Suprapubic skin (tissue), 4 donors: ENCODE measurements at regions not wholly inside any gene's neighbourhood (a gene's known extent, or its start where the extent isn't known, plus 50 kb on each side); places are given as distances from the start of the nearest gene placed in this dataset.

Experiments
- EP300 ChIP-seq: sonication (generic); formaldehyde crosslinking; IDR thresholded peaks from one replicate; pipeline ENCODE4 v1.6.1; 2017; ENCODE audit warnings: antibody characterized with exemption
- POLR2A ChIP-seq, 2 donors: fragments of 450-650 bp; IDR thresholded peaks; one replicate each; pipeline ENCODE4 v1.6.1; 2017; ENCODE audit warnings: antibody characterized with exemption in 2 of 2, mild to moderate bottlenecking in 2 of 2, moderate library complexity in 2 of 2
- POLR2AphosphoS5 ChIP-seq, 3 donors: sonication (generic); formaldehyde crosslinking; IDR thresholded peaks; one replicate each; pipeline ENCODE4 v1.6.1; 2017; ENCODE audit warnings: antibody characterized with exemption in 3 of 3
- TF ChIP-seq, protein P1 (sequence below), 2 donors: fragments of 200-600 bp in 1 of 2; fragments of 450-650 bp in 1 of 2; sonication (generic) in 1 of 2; IDR thresholded peaks; one replicate each; pipeline ENCODE4 v1.5.1; 2016 to 2019; ENCODE audit warnings: antibody characterized with exemption in 2 of 2, mild to moderate bottlenecking in 1 of 2, moderate library complexity in 1 of 2

DNA sequence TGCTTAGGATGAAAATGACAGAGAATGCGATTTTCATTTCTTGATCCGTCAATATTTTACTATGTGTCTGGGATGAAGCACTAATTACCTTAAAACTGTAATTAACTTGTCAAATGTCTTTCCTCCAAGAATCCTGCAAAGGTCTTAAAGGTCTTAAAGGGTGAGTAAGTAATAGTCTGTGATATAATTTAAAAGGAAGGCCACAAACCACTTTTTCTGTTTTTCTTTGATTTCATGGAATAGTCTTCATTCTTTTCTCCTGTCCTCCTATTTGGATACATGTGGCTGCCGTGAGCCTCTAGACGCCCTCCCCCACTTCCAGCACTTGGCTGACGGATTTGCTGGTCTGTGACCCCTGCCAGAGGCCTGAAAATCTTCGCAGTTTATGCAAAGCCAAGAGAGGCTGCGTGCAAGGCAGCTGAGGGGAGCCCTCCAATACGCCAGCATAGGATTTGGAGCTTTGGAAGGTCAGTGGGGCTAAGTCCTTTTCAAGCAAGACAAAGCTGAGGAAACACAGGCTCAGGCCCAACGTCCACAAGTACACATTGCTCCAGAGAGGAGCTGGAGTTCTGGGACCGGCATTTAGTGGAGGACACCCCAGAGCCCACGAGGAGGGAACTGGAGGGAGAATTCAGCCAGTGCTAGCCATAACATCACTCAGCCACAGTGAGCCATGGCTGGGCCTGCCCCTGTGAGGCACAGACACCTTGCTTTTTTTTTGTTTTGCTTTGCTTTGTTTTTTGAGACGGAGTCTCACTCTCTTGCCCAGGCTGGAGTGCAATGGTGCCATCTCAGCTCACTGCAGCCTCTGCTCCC lies 382.6 kb downstream of the SMOC2 start:
- TF ChIP-seq EP300, result no peak
- TF ChIP-seq, protein P1, sequence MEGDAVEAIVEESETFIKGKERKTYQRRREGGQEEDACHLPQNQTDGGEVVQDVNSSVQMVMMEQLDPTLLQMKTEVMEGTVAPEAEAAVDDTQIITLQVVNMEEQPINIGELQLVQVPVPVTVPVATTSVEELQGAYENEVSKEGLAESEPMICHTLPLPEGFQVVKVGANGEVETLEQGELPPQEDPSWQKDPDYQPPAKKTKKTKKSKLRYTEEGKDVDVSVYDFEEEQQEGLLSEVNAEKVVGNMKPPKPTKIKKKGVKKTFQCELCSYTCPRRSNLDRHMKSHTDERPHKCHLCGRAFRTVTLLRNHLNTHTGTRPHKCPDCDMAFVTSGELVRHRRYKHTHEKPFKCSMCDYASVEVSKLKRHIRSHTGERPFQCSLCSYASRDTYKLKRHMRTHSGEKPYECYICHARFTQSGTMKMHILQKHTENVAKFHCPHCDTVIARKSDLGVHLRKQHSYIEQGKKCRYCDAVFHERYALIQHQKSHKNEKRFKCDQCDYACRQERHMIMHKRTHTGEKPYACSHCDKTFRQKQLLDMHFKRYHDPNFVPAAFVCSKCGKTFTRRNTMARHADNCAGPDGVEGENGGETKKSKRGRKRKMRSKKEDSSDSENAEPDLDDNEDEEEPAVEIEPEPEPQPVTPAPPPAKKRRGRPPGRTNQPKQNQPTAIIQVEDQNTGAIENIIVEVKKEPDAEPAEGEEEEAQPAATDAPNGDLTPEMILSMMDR (IDR thresholded peaks at IDR 0.05), result no peak
- TF ChIP-seq POLR2AphosphoS5 (IDR thresholded peaks at IDR 0.05), result no peak
- no peak for TF ChIP-seq POLR2A (IDR thresholded peaks at IDR 0.05)
